HG02840 (cell line): ENCODE measurements at regions not wholly inside any gene's neighbourhood (a gene's known extent, or its start where the extent isn't known, plus 50 kb on each side); places are given as distances from the start of the nearest gene placed in this dataset.
"Not testable (repeated sequence)": the region's sequence is repeated elsewhere in the genome, so short reads cannot be mapped to it uniquely, and the experiment has no call there.

ENCODE experiments used
- ATAC-seq: cut with Tn5 transposase; IDR thresholded peaks from one replicate; pipeline ENCODE4 v1.9.1; 2021; ENCODE audit warnings: mild to moderate bottlenecking, moderate library complexity, moderate number of reproducible peaks; ENCODE audit not compliant: unreplicated experiment, low FRiP score

- ATAC-seq = not testable (repeated sequence)
Measured at GRCh38 chr20:40889266-40889665, 139.4 kb upstream of the TOP1 start.

GRCh38 chr20:40890181-40890580 is 138.4 kb upstream of the TOP1 start:
- ATAC-seq = no peak

GRCh38 chr20:40890635-40891034 is 138.0 kb upstream of the TOP1 start:
- ATAC-seq = no peak

- no peak for ATAC-seq
Measured at GRCh38 chr20:40891351-40891750, 137.3 kb upstream of the TOP1 start.

GRCh38 chr20:40892642-40893041 is 136.0 kb upstream of the TOP1 start:
- ATAC-seq = no peak

GRCh38 chr20:40893610-40894236 is 134.9 kb upstream of the TOP1 start:
- no peak for ATAC-seq

- no peak for ATAC-seq
Measured at GRCh38 chr20:40894237-40894630, 134.4 kb upstream of the TOP1 start.

GRCh38 chr20:40895182-40895581 is 133.4 kb upstream of the TOP1 start:
- ATAC-seq = no peak

- no peak for ATAC-seq
Measured at GRCh38 chr20:40896814-40897700, 131.6 kb upstream of the TOP1 start.

GRCh38 chr20:40899344-40899743 is 129.3 kb upstream of the TOP1 start:
- ATAC-seq = no peak

GRCh38 chr20:40900666-40901215 is 127.9 kb upstream of the TOP1 start:
- ATAC-seq = no peak

- ATAC-seq = no peak
Measured at GRCh38 chr20:40902661-40903060, 126.0 kb upstream of the TOP1 start.

GRCh38 chr20:40908309-40908708 is 120.3 kb upstream of the TOP1 start:
- ATAC-seq = no peak

- not testable (repeated sequence) for ATAC-seq
Measured at GRCh38 chr20:40909489-40909888, 119.1 kb upstream of the TOP1 start.

GRCh38 chr20:40910436-40910835 is 118.2 kb upstream of the TOP1 start:
- not testable (repeated sequence) for ATAC-seq

GRCh38 chr20:40911152-40911551 is 117.5 kb upstream of the TOP1 start:
- ATAC-seq = not testable (repeated sequence)

- ATAC-seq = no peak
Measured at GRCh38 chr20:40913224-40914185, 115.1 kb upstream of the TOP1 start.

- ATAC-seq = no peak
Measured at GRCh38 chr20:40915756-40916155, 112.9 kb upstream of the TOP1 start.

GRCh38 chr20:40916276-40916675 is 112.3 kb upstream of the TOP1 start:
- ATAC-seq = no peak

- no peak for ATAC-seq
Measured at GRCh38 chr20:40920291-40920690, 108.3 kb upstream of the TOP1 start.
